GM21360 (cell line): ENCODE measurements at regions not wholly inside any gene's neighbourhood (a gene's known extent, or its start where the extent isn't known, plus 50 kb on each side); places are given as distances from the start of the nearest gene placed in this dataset.

Experiments used
- ATAC-seq: cut with Tn5 transposase; IDR thresholded peaks from one replicate; pipeline ENCODE4 v1.9.1; 2021; ENCODE audit warnings: mild to moderate bottlenecking, moderate library complexity; ENCODE audit not compliant: unreplicated experiment

DNA sequence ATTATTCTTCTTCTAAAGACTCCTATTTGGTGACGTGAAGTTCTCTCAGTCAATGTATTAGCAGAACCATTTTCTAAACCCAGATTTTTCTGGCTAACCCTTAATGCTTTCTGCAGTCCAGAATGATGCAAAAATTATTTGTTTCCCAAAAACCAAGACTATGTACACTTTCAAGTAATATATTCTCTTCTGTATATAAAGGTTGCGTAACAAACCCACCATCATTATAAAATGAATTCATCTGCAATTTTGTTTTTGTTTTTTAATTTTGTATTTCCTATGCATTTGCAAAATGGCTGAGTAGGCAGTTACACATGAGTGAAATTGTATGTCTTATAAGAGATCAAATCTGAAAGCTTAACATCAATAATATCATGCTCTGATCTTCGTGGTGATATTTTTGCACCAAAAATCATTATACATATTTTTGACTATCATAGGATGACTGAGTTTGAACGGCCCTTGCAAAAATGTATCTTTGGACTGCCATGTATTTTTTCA is 593.6 kb downstream of the ZIC1 start:
- no peak for ATAC-seq

DNA sequence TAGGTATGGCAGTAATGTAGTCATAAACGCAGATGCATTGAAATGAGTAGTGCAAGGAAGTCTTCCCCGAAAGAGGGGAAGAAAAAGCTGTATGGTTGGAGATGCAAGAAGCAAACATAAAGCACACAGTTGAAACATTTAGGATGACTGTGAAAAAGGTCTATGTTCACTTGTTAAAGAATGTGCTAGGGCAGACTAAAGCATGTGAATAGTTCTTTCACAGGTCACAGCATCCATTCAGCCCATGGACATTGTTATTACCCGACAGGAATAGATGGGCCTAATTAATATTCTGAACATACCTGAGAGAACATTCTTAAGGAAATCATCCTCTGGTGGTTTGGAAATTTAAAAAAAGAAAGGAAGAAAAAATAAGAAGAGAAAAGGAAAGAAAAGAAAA is 595.2 kb downstream of the ZIC1 start:
- ATAC-seq: no peak

DNA sequence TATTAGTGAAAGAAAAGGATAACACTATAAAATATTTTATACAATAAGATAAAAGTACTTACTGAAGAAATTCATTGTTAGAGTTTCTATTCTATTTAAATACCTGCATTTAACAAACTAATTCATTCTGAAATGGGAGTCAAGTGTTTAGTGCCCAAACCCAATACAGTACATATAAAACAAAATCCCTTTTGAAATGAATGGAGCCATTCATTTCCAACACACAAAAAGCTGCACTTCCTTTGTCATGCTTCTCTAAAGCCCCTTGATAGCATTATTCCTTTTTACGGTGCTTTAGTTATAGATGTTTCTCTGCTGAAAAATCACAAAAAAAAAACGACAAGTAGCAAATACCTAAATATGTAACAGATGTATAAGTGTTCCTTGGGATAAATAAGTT is 596.3 kb downstream of the ZIC1 start:
- no peak for ATAC-seq

DNA sequence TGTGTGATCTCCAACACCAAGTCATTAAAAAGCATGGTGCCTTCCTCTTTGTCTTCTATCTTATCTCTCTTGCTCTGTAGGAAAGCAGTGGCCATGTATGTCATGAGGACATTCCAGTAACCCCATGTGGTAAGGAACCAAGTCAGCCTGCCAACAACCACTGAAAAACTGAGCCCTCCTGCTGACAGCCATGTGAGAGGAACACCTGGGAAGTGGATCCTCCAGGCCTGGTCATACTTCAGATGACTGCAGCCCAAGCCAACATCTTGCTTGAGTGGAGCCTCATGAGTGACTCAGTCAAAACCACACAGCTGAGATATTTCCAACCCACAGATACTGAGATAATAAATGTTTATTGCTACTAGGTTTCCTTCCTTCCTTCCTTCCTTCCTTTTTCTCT is 597.3 kb downstream of the ZIC1 start:
- no peak for ATAC-seq

DNA sequence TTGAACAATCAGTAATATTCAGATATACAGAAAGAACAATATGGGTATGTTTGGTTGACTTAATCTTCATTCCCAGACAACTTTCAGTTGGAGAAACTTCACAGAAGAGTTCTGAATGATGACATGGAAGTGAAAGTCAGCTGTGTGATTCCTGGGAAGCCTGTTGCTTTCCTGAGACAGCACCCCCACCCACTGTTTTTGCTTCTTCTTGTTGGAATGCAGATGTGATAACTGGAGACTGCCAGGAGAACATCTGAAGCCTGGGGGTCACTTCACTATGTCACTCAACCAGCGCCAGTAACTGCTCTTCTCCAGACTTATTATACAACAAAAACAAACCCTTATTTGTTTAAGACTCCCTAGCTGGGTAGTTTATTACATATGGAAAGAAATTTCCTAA is 599.4 kb downstream of the ZIC1 start:
- no peak for ATAC-seq

DNA sequence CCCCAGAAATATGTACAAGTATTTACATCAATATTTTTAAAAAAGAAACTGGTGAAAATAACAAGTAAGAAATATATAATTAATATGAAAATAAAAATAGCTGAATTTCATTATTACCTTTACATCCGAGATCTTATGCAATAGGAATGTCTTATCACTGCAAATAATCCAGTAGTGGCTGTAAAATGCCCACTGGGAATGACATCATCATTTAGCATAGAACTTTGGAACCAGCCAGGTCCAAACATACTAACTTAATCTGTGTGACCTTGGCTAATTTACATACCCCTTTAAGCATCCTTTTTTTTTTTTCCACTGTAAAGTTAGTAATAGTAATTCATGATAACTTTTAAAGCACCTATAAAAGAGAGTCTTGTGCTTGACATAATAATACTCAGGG is 611.7 kb downstream of the ZIC1 start:
- no peak for ATAC-seq

DNA sequence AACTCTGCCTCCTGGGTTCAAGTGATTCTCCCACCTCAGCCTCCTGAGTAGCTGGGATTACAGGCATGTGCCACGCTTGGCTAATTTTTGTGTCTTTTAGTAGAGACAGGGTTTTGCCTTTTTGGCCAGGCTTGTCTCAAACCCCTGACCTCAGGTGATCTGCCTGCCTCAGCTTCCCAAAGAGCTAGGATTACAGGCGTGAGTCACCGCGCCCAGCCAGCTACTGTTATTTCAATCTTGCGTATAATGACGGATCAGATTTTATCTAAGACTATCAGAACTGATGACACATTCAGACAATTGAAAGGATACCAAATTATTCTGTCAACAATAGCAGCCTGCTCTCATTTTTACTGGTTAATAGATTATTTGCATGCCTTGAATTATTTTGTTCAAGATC is 612.2 kb downstream of the ZIC1 start:
- no peak for ATAC-seq

DNA sequence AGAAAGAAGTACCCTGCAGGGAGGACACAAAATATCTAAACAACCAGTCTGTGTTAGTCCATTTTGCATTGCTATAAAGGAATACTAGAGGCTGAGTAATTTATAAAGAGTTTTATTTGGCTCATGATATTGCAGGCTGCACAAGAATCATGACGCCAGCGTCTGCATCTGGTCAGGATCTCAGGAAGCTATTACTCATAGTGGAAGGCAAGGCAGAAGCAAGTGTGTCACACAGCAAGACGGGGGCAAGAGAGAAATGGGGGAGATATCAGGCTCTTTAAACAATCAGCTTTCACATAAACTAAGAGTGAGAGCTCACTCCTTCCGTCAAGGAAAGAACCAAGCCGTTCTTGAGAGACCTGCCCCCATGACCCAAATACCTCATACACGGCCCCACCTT is 614.8 kb downstream of the ZIC1 start:
- no peak for ATAC-seq

DNA sequence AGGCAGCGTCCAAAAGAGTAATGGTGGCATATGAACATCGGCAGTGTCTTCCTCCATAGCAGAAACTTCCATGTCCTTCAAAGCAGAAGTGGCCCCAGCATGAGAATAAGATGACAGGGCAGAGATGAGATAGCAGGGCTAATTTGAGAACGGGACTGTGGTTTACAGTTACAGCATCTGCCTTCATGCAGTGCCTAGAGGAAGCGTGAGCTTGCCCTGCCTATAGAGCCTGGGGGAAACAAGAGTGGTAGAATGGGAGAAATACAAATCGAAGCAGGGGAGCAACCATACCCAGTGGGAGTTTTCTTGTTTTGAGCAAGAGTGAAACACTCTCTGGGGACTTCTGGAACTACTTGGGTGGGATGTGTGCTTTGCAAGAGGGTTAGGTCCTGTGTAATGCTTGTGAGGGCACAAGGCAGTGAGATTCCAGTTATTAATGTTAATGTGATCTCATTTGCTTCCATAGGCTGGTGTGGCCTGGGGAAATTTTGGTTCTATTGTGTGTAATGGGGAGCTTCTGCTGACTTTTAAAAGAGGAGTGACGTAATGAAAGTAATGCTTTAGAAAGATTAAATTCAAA is 616.9 kb downstream of the ZIC1 start:
- ATAC-seq: no peak

DNA sequence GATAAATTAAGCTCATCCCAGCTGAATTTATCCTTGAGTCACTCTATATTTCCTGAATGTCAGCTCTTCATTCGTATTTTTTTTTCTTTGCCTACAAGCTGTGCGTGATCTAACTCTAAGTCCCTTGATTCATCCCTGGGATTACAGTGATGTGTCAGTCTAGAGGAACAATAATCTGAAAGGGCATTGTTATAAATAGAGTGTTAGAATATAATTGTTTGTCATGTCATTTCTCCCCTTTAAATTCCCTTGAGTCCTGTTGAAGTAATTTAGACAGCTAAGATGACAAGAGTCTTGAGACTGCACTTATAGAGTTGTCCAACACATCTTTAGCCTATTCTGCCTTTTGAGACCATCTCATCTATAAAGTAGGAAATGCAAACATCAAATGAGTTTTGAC is 621.8 kb downstream of the ZIC1 start:
- no peak for ATAC-seq

DNA sequence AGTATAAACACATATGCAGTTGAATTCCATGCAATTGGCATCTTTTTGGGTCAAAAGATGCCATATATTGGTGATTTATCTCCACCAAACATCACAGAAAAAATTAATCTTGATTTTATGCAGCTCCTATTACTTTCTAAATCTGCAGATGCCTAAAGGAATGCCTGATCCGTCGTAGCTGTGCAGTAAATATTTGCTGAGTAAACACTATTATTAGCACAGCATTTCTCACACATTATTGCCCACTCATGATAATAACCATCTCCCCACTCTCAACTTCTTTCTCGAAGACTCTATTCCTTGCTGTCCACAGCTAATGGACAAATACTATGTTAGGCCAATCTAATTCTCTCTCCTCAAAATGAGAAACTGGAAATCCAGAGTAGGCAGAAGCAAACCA is 625.2 kb downstream of the ZIC1 start:
- no peak for ATAC-seq

DNA sequence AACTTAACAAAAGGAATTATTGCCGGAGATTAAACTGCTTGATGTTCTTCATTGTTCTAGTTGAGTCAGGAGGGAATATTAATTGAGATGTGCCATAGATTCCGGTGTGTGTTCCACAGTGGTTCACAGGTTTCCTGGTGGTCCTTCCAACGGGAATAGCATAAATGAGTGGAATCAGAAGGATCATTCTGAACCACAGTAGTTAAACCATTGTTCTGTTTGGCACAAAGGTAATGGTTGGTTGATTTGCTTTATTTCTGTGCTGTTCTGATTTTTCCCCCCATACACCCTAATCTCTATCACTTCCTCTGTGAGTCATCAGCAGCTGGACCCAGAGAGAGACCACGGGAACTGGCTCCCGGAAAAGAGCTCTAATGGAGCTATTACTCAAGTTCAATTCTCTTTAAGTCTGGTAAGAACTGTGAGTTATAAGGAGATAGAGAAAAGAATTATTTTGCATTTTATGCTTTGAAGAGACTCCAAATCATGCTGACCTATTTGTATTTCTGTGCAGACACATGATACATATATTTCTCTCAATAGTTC is 627.2 kb downstream of the ZIC1 start:
- ATAC-seq: no peak

DNA sequence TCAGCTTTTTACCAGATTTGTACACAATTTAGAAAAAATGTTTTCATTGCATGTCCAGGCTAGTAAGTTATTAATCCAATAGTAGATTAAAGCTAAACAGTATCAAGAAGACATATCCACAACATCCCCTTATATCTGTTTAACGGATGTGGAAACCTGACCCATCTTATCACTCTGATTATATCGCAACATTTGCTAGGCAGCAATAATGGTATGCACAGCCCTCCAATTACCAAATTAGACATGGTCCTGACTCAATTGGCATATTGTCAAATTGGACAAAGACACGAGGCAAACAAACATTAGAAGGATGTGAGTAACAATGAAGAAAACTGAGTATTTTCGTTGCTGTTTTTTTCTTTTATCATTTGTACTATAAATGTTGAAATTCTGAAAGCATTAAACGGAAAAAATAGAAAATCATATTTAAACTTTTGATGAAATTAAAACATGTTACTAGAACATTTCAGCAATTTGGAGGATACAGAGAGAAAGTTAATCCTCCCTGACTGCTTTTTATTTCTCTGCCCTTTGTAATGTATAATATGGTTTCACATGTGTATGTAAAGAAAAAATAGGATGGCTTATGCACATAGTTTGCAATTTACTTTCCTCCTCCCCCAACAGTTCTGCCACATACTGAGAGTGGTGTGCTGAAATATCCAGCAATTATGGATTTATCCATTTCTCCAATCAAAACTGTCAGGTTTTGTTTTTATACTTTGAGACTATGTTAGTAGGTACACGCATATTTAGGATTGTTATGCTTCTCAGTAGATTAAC is 633.7 kb downstream of the ZIC1 start:
- ATAC-seq: no peak

DNA sequence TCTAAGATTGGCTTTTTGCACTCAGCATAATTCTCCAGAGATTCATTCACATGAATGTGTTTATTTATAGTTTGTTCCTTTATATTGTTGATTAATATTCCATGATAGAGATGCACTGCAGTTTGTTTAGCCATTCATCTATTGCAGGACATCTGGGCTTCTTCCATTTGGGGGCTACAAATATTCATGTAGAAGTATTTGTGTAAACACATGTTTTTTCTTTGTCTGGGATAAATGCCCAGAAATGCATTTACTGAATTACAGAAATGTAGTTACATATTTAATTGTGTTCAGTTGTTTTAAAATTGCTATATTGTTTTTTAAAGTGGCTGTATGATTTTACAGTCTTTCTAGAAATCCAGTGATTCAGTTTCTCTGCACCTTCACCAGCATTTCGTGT is 635.0 kb downstream of the ZIC1 start:
- no peak for ATAC-seq

DNA sequence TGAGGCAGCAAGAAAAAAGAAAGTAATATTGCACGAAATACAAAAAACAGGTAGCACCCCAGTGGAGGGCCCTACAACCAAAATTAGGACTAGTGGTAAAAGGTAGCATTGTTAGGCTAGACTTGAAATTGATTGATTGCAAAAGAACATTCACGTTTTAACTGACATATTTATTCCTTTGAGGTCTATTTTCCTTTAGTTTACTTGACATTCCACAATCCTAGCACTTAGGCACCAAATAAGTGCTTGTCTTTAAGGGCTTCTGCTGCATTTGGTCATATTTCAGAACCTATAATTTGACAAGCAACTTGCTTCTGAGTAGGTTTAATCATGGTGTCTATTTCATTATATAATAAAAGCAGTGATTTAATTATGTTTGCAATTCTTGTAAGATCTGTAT is 642.7 kb upstream of the AGTR1 start:
- ATAC-seq: no peak

DNA sequence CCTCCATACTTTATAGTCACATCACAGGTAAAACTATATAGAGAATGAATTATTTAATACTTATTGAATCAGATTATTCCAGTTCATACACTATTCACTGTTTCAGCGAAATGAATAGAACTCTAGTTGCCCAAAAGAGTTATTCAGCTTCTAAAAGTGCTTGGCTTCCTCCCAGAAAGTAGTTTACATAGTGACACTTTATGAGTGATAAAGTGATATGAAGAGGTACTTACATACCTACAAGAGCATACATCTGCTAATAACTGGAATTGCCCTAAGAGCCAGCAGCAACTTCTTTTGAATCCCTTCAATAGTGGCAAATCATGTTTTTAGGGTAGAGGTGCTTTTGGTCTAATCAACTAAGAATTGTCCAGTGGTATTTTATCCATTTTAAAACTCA is 635.1 kb upstream of the AGTR1 start:
- ATAC-seq: no peak

DNA sequence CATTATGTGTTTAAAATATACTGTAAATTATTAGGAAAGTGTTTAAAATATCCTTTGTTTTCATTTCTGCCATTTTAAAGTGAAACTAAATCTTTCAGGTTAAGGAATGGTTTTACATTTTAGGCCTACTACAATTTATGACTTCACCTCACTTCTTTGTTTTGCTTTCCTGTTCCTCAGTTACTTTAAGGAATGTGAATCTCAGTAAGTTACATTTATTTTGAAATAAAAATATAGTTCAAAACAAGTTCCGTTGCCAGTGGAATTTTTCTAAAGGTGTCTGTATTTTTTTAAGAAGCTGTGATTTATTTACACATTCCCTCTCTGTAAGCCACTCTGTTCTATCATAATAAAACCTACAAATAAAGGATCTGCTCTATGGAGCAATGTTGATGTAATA is 630.9 kb upstream of the AGTR1 start:
- no peak for ATAC-seq

DNA sequence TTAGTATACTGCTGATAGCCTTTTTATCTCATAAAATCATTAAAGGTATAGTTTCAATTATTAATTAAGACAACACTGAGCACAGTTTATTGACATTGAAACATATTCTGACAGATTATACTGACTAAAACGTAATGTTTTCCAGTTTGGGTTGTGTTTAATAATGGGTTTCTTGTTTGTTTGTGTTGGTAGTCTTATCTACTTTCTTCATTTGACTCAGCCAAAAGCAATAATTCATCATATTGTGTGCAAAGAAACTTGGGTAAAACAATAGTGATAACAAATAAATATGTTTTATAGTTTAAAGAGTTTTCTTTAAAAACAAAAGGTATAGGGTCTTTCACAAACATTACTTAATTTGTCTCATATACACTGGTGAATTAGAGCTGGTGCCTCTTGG is 629.2 kb upstream of the AGTR1 start:
- ATAC-seq: no peak

DNA sequence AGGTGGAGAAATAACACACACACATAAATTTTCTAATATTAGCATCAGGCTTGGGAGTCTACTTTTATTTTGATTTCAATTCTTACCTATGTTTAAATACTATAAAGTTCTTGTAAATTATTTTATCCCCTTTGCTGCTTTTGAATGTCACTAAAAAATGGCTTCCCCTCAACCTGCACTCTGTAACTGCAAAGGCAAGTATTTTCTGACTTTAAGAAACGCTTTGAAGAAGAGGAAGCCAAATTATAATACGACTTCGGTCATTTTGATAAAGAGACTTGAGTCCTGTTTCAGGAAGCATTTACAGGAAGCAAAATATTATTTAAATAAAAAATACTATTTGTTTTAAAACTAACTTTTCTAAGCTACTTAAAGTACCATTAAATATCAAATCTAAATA is 627.7 kb upstream of the AGTR1 start:
- ATAC-seq: no peak

DNA sequence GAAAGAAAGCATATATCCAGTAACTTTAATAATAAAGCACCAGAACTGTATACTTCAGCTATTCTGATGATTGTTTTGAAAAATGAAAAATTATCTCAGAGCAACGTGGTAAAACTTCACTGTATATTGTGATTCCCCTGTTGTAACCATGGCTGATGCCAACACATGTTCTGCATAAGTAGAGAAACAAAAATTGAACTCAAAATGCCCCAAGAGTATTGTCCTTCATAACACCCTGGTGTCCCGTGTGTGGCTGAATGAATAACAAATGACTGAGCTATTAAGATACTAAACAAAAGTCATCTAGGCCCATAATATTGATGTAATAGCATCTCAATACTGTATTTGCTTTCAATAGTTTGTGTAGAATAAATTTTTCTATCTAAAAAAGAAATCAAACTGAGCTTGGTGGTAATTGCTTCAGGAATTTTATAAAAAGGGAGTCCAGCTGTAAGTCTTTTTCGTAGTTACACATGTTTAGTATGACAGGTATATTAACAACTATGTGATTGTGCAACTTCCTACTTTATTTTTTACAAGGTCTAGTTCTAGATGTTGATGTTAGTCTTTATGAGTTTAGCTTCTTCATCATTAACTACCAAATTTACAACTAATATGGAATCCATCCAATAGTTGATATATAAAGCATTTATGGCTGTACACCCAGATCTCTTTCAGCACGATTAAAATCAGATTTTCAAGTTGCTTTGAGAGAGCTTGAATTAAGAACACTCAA is 623.8 kb upstream of the AGTR1 start:
- ATAC-seq: no peak

DNA sequence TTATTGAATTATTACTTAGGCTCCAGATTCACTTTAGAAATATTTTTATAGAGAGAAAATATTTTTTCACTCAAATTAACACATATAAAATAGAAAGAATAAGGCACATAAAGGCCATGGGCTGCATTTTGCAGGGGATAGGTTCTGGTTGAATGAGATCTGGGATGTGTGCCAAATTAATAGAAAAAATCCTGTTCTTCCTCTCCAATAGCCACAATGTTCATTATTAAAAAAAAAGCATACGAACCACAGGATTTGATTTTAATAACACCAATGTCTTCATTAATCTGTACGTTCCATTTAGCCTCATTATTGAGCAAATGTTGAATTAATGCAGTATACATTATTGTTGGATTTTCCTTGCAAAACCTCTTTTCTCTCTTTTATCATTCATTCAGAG is 622.8 kb upstream of the AGTR1 start:
- ATAC-seq: no peak
